ENCODE measurements at regions not wholly inside any gene's neighbourhood (a gene's known extent, or its start where the extent isn't known, plus 50 kb on each side); places are given as distances from the start of the nearest gene placed in this dataset.
"Not testable (repeated sequence)": the region's sequence is repeated elsewhere in the genome, so short reads cannot be mapped to it uniquely, and the experiment has no call there.

GRCh38 chr4:134867027-134867426 is 665.4 kb upstream of the PABPC4L start:
- DNase-seq (ENCODE audit: low read depth): no peak

GRCh38 chr4:134865675-134866074 is 664.1 kb upstream of the PABPC4L start:
- DNase-seq (ENCODE audit: low read depth): no peak

GRCh38 chr4:134862116-134862515 is 660.5 kb upstream of the PABPC4L start:
- DNase-seq (ENCODE audit: low read depth): no peak

- DNase-seq (ENCODE audit: low read depth): no peak
Observed at GRCh38 chr4:134848681-134849080, 647.1 kb upstream of the PABPC4L start.

- not testable (repeated sequence) for DNase-seq (ENCODE audit: low read depth)
Observed at GRCh38 chr4:134830741-134831140, 629.2 kb upstream of the PABPC4L start.

- DNase-seq (ENCODE audit: low read depth): no peak
Observed at GRCh38 chr4:134812611-134813010, 611.0 kb upstream of the PABPC4L start.

- DNase-seq (ENCODE audit: low read depth): no peak
Observed at GRCh38 chr4:134807231-134807745, 605.7 kb upstream of the PABPC4L start.

GRCh38 chr4:134798573-134798972 is 597.0 kb upstream of the PABPC4L start:
- no peak for DNase-seq (ENCODE audit: low read depth)

GRCh38 chr4:134787315-134787714 is 585.7 kb upstream of the PABPC4L start:
- no peak for DNase-seq (ENCODE audit: low read depth)

- DNase-seq (ENCODE audit: low read depth): no peak
Observed at GRCh38 chr4:134780244-134780643, 578.7 kb upstream of the PABPC4L start.

- no peak for DNase-seq (ENCODE audit: low read depth)
Observed at GRCh38 chr4:134777606-134778005, 576.0 kb upstream of the PABPC4L start.

- DNase-seq (ENCODE audit: low read depth): no peak
Observed at GRCh38 chr4:134773497-134774000, 572.0 kb upstream of the PABPC4L start.

GRCh38 chr4:134762053-134762452 is 560.5 kb upstream of the PABPC4L start:
- DNase-seq (ENCODE audit: low read depth): no peak

GRCh38 chr4:134756421-134756820 is 554.8 kb upstream of the PABPC4L start:
- no peak for DNase-seq (ENCODE audit: low read depth)

GRCh38 chr4:134754301-134755019 is 552.9 kb upstream of the PABPC4L start:
- DNase-seq (ENCODE audit: low read depth): no peak

- no peak for DNase-seq (ENCODE audit: low read depth)
Observed at GRCh38 chr4:134753390-134753789, 551.8 kb upstream of the PABPC4L start.

GRCh38 chr4:134747108-134747805 is 545.7 kb upstream of the PABPC4L start:
- DNase-seq (ENCODE audit: low read depth): no peak

- no peak for DNase-seq (ENCODE audit: low read depth)
Observed at GRCh38 chr4:134740290-134740689, 538.7 kb upstream of the PABPC4L start.

- no peak for DNase-seq (ENCODE audit: low read depth)
Observed at GRCh38 chr4:134735901-134736300, 534.3 kb upstream of the PABPC4L start.

GRCh38 chr4:134727696-134728095 is 526.1 kb upstream of the PABPC4L start:
- DNase-seq (ENCODE audit: low read depth): no peak

- DNase-seq (ENCODE audit: low read depth): no peak
Observed at GRCh38 chr4:134722306-134722705, 520.7 kb upstream of the PABPC4L start.

- no peak for DNase-seq (ENCODE audit: low read depth)
Observed at GRCh38 chr4:134720030-134720429, 518.4 kb upstream of the PABPC4L start.

GRCh38 chr4:134708616-134709015 is 507.0 kb upstream of the PABPC4L start:
- no peak for DNase-seq (ENCODE audit: low read depth)

Measured in fibroblast of the conjunctiva (primary cell).